Smooth muscle cell (in vitro differentiated cells): ENCODE measurements at regions not wholly inside any gene's neighbourhood (a gene's known extent, or its start where the extent isn't known, plus 50 kb on each side); places are given as distances from the start of the nearest gene placed in this dataset.

Experiments used
- DNase-seq: peaks from one replicate; lab custom pipeline; 2025; ENCODE audit not compliant: unreplicated experiment; lab: John Stamatoyannopoulos, UW
- H2AFZ ChIP-seq: fragments of 200-600 bp; sonication (generic); 2 replicates; pipeline ENCODE4 v1.6.0; 2016; ENCODE audit warnings: antibody characterized with exemption, low read depth, mild to moderate bottlenecking
- H3F3A ChIP-seq: fragments of 200-600 bp; sonication (generic); 2 replicates; pipeline ENCODE4 v1.6.0; 2017; ENCODE audit warnings: antibody characterized with exemption, low read depth
- H3K27ac ChIP-seq: fragments of 200-600 bp; sonication (generic); 2 replicates; pipeline ENCODE4 v1.5.1; 2016; ENCODE audit warnings: low read depth, mild to moderate bottlenecking
- H3K27me3 ChIP-seq: fragments of 200-600 bp; sonication (generic); 2 replicates; pipeline ENCODE4 v1.6.1; 2016; ENCODE audit warnings: low read depth, mild to moderate bottlenecking
- H3K36me3 ChIP-seq: fragments of 200-600 bp; sonication (generic); 2 replicates; pipeline ENCODE4 v1.5.1; 2016; ENCODE audit warnings: low read depth
- H3K4me1 ChIP-seq: fragments of 200-600 bp; sonication (generic); 2 replicates; pipeline ENCODE4 v1.5.1; 2016; ENCODE audit warnings: low read depth
- H3K4me2 ChIP-seq: fragments of 200-600 bp; sonication (generic); 2 replicates; pipeline ENCODE4 v1.6.0; 2016; ENCODE audit warnings: mild to moderate bottlenecking
- H3K4me3 ChIP-seq: fragments of 200-600 bp; sonication (generic); 2 replicates; pipeline ENCODE4 v1.5.1; 2016; ENCODE audit warnings: mild to moderate bottlenecking
- H3K79me2 ChIP-seq: fragments of 200-600 bp; sonication (generic); 2 replicates; pipeline ENCODE4 v1.6.0; 2016; ENCODE audit warnings: low read depth, mild to moderate bottlenecking
- H3K9ac ChIP-seq: fragments of 200-600 bp; sonication (generic); 2 replicates; pipeline ENCODE4 v1.6.0; 2016; ENCODE audit warnings: low read depth
- H3K9me3 ChIP-seq: fragments of 200-600 bp; sonication (generic); replicated peaks from 2 replicates; pipeline ENCODE4 v1.5.1; 2016; ENCODE audit warnings: low read depth
- H4K20me1 ChIP-seq: fragments of 200-600 bp; sonication (generic); 2 replicates; pipeline ENCODE4 v1.6.0; 2016; ENCODE audit warnings: low read depth
- WGBS: methylation state at CpG from one replicate; pipeline ENCODE4 v1.1.7; 2016; ENCODE audit warnings: low lambda C conversion rate; 5-methylcytosine and 5-hydroxymethylcytosine counted together
- TF ChIP-seq, protein P1 (sequence below): fragments of 200-600 bp; sonication (generic); IDR thresholded peaks from 2 replicates; pipeline ENCODE4 v1.5.1; 2017; ENCODE audit warnings: borderline replicate concordance, mild to moderate bottlenecking, antibody characterized with exemption; ENCODE audit not compliant: insufficient read depth, poor library complexity, severe bottlenecking

DNA sequence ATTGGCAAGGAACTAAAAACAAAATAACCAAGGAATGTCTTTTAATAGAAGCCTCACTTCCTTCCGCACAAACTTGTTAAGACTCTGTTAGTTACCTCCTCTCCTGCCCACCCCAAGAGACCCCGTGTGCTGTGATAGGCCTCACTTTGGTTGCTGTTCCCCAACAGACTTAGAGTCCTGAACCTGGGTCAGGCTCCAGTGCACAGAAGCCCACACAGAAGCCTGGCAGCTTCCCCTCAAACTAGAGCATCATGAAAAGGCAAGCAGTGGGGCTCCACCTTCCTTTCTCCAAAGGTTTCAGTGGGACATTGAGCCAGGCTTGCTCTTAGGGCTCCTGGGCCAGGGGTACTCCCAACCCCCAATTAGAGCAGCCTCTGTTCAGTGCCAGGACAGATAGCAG, 230.5 kb downstream of the ESM1 start:
- Histone ChIP-seq H3K4me3 (no peak overlapping the region), H4K20me1 (no peaks in the 10 kb centered on the region), H3F3A (no peaks in the 10 kb centered on the region), H3K36me3 (no peaks in the 10 kb centered on the region), H3K27ac (no peak overlapping the region), H3K4me2 (no peak overlapping the region), H3K27me3 (no peaks in the 10 kb centered on the region), H3K9ac (no peak overlapping the region), H3K4me1 (no peaks in the 10 kb centered on the region), H2AFZ (no peak overlapping the region), H3K79me2 (no peaks in the 10 kb centered on the region), H3K9me3 (no peaks in the 10 kb centered on the region)
- WGBS, result 96% methylated on average over 2 of the region's 2 CpGs
- TF ChIP-seq, protein P1, sequence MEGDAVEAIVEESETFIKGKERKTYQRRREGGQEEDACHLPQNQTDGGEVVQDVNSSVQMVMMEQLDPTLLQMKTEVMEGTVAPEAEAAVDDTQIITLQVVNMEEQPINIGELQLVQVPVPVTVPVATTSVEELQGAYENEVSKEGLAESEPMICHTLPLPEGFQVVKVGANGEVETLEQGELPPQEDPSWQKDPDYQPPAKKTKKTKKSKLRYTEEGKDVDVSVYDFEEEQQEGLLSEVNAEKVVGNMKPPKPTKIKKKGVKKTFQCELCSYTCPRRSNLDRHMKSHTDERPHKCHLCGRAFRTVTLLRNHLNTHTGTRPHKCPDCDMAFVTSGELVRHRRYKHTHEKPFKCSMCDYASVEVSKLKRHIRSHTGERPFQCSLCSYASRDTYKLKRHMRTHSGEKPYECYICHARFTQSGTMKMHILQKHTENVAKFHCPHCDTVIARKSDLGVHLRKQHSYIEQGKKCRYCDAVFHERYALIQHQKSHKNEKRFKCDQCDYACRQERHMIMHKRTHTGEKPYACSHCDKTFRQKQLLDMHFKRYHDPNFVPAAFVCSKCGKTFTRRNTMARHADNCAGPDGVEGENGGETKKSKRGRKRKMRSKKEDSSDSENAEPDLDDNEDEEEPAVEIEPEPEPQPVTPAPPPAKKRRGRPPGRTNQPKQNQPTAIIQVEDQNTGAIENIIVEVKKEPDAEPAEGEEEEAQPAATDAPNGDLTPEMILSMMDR, result no peak
- no peak for DNase-seq

DNA sequence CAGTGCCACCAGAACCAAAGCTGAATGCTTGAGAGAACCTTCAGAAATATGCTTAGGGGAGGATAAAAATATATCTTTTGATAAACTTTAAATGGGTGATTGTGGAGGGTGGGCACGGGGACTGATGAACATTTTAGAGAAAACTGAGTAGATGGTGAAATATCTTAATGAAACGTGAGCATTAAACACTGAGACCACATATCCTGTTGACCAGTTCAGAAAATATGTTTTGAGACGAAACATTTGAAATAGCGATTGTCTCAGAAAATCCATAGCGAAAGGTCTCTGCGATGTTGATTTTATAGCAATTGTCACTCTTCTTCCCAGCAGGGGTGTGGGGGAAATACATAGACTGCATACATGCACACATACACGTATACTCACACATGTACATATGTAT, 231.0 kb downstream of the ESM1 start:
- Histone ChIP-seq H3K4me3 (no peak overlapping the region), H3K36me3 (no peaks in the 10 kb centered on the region), H3K27ac (no peak overlapping the region), H3K9me3 (no peaks in the 10 kb centered on the region), H3K4me2 (no peak overlapping the region), H3K9ac (no peak overlapping the region), H3K27me3 (no peaks in the 10 kb centered on the region), H4K20me1 (no peaks in the 10 kb centered on the region), H3K79me2 (no peaks in the 10 kb centered on the region), H3K4me1 (no peaks in the 10 kb centered on the region), H3F3A (no peaks in the 10 kb centered on the region), H2AFZ (no peak overlapping the region)
- WGBS, result 91% methylated on average over 7 of the region's 7 CpGs
- DNase-seq, result no peak
- TF ChIP-seq, protein P1, result no peak

DNA sequence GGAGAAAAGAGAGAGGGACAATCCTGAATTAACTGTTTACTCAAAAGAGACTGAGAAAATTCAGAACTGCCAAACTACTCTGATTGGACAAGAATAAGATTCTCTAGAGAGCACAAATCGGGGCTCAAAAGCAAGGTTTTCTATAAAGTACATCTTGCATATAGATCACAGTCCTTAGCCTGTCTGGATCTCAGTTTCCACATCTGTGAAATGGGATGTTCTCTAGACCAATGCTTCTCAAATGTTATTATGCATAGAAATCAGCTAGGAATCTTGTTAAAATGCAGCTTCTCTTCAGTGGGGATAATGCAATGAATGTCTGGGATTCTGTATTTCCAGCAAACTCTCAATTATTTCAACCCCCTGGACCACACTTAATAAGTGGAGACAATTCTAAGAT, 231.6 kb downstream of the ESM1 start:
- H2AFZ ChIP-seq, result no peak overlapping the region
- no peaks in the 10 kb centered on the region for H4K20me1 ChIP-seq
- TF ChIP-seq, protein P1, result no peak
- no peak overlapping the region for H3K27ac ChIP-seq
- H3K4me1 ChIP-seq, result no peaks in the 10 kb centered on the region
- no peak overlapping the region for H3K4me3 ChIP-seq
- H3K79me2 ChIP-seq, result no peaks in the 10 kb centered on the region
- H3K9ac ChIP-seq, result no peak overlapping the region
- no peaks in the 10 kb centered on the region for H3K27me3 ChIP-seq
- H3K36me3 ChIP-seq, result no peaks in the 10 kb centered on the region
- H3K4me2 ChIP-seq, result no peak overlapping the region
- no peaks in the 10 kb centered on the region for H3F3A ChIP-seq
- H3K9me3 ChIP-seq, result no peaks in the 10 kb centered on the region
- WGBS, result 97% methylated on average over 1 of the region's 1 CpG
- DNase-seq, result no peak

DNA sequence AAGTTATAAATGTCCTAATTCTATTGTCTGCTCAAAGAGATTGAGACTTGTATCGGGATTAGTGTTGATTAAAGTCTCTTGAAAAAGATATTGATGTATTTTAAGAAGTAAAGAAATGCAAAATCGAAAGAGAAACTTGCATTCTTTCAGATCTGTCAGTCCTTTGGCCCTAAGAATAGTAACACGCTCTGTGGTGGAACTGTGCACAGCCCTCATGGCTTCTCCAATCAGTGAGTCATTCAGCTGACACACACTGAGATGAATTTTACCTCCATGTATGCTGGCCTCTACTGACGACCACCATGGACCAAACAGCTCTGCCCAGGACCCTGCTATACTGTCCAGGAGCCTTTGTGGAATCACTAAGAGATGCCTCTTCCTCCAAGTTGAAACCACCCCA, 232.4 kb downstream of the ESM1 start:
- Histone ChIP-seq H3K4me3 (no peak overlapping the region), H3F3A (no peaks in the 10 kb centered on the region), H3K79me2 (no peaks in the 10 kb centered on the region), H3K36me3 (no peaks in the 10 kb centered on the region), H3K4me1 (no peaks in the 10 kb centered on the region), H3K27ac (no peak overlapping the region), H3K9ac (no peak overlapping the region), H4K20me1 (no peaks in the 10 kb centered on the region), H3K27me3 (no peaks in the 10 kb centered on the region), H3K9me3 (no peaks in the 10 kb centered on the region), H2AFZ (no peak overlapping the region), H3K4me2 (peak overlapping the region; percentile 47)
- 10% methylated on average over 4 of the region's 4 CpGs for WGBS
- no peak for DNase-seq
- TF ChIP-seq, protein P1, result no peak
